HG02981 (cell line): ENCODE measurements at regions not wholly inside any gene's neighbourhood (a gene's known extent, or its start where the extent isn't known, plus 50 kb on each side); places are given as distances from the start of the nearest gene placed in this dataset.
"Not testable (repeated sequence)": the region's sequence is repeated elsewhere in the genome, so short reads cannot be mapped to it uniquely, and the experiment has no call there.

Experiments
- ATAC-seq: cut with Tn5 transposase; IDR thresholded peaks from one replicate; pipeline ENCODE4 v1.9.1; 2021; ENCODE audit warnings: mild to moderate bottlenecking, moderate library complexity; ENCODE audit not compliant: unreplicated experiment

- no peak for ATAC-seq
Measured at GRCh38 chr4:165548702-165549101, 169.9 kb downstream of the CPE start.

- no peak for ATAC-seq
Measured at GRCh38 chr4:165553221-165553810, 174.5 kb downstream of the CPE start.

GRCh38 chr4:165555302-165555701 is 176.5 kb downstream of the CPE start:
- ATAC-seq, result no peak

- ATAC-seq, result no peak
Measured at GRCh38 chr4:165556383-165556782, 177.6 kb downstream of the CPE start.

GRCh38 chr4:165560941-165561340 is 182.1 kb downstream of the CPE start:
- no peak for ATAC-seq

- ATAC-seq, result no peak
Measured at GRCh38 chr4:165563851-165564250, 185.0 kb downstream of the CPE start.

- ATAC-seq, result no peak
Measured at GRCh38 chr4:165569031-165569430, 190.2 kb downstream of the CPE start.

GRCh38 chr4:165571476-165571875 is 192.7 kb downstream of the CPE start:
- ATAC-seq, result not testable (repeated sequence)

- ATAC-seq, result no peak
Measured at GRCh38 chr4:165580351-165580905, 201.6 kb downstream of the CPE start.

GRCh38 chr4:165583341-165583740 is 204.5 kb downstream of the CPE start:
- ATAC-seq, result no peak

GRCh38 chr4:165584916-165585315 is 206.1 kb downstream of the CPE start:
- no peak for ATAC-seq

GRCh38 chr4:165588534-165589315 is 209.9 kb downstream of the CPE start:
- ATAC-seq, result no peak

- ATAC-seq, result no peak
Measured at GRCh38 chr4:165592386-165592785, 213.6 kb downstream of the CPE start.

- no peak for ATAC-seq
Measured at GRCh38 chr4:165597581-165598480, 219.0 kb downstream of the CPE start.

GRCh38 chr4:165600959-165601683 is 222.3 kb downstream of the CPE start:
- ATAC-seq, result no peak

- no peak for ATAC-seq
Measured at GRCh38 chr4:165602621-165603020, 223.8 kb downstream of the CPE start.

- no peak for ATAC-seq
Measured at GRCh38 chr4:165604181-165604580, 225.4 kb downstream of the CPE start.

- no peak for ATAC-seq
Measured at GRCh38 chr4:165605811-165606210, 227.0 kb downstream of the CPE start.

GRCh38 chr4:165606465-165607205 is 227.8 kb downstream of the CPE start:
- ATAC-seq, result no peak

- no peak for ATAC-seq
Measured at GRCh38 chr4:165609653-165610052, 230.8 kb downstream of the CPE start.
